Stimulated activated CD4-positive, alpha-beta T cell treated with anti-CD3 and anti-CD28 coated beads, Interleukin-1b, Interleukin-23, amount 100 ng/mL, for 1 hour (primary cell): ENCODE measurements at regions not wholly inside any gene's neighbourhood (a gene's known extent, or its start where the extent isn't known, plus 50 kb on each side); places are given as distances from the start of the nearest gene placed in this dataset.
A peak's percentile ranks its signal among the peaks of the same experiment; 100 is the strongest.
"Not testable (repeated sequence)": the region's sequence is repeated elsewhere in the genome, so short reads cannot be mapped to it uniquely, and the experiment has no call there.

Source experiments
- DNase-seq, 2 donors: peaks; one replicate each; pipeline ENCODE4 v3.0.0-alpha.2; 2020; ENCODE audit warnings: low read depth in 2 of 2

DNA sequence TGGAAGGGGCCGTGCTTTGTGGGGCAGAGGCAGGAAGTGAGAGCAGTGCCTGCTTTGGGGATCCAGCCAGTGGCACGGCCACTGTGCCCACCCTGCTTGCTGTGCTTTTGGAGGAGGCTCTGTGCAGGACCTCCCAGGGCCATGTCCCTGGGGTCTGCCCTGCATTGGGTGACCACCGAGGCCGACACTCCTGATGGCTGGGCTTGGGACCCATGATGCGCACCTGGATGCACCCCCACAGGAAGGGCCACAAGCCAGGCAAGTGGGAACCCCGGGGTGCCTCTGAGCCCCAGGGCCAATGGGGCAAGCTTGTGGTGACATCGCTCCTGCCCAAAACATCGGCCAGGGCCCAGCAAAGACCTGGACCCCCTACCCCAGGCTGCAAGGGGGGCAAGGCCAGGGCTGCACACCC, 738.6 kb upstream of the GJE1 start:
- no peak for DNase-seq

DNA sequence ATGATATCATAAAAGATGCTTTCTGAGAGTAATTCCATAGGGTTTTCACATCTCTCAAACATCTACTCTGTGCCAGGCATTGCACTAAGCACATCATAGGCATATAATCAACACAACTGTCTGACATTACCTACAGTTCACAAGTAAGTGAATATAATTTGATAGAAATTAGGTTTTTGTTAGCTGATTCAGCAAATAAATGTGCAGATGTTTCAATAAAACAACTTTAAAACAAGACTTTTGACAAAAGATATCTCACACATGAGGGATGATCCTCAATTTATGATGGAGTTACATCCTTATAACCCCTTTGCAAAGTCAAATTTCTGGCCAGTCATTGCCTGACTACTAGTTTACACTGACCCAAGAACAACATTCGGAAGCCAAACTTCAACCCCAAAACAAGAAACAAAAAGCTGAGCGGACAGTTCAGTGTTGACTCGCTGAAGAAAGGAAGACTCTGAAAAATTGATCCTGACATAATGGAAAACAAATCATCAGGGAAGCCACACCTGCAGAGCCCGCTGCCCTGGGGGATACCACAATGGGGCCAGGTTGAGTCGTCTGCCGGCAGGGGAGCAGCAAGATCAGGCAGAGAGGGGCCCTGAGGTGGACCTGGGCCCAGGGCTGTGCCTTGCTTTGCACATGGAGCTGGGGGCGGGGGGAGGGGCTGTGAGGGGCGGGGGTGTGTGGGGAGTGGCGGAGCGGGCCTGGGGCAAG, 739.2 kb upstream of the GJE1 start:
- DNase-seq: no peak

DNA sequence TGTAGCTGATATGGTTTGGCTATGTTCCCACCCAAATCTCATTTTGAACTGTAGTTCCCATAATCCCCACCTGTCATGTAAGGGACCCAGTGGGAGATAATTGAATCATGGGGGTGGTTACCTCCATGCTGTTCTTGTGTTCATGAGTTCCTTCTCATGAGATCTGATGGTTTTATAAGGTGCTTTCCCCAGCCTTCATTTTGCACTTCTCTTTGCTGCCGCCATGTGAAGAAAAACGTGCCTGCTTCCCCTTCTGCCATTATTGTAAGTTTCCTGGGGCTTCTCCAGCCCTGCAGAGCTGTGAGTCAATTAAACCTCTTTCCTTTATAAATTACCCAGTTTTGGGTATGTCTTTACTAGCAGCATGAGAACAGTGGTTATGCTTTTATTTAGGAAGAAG, 741.6 kb upstream of the GJE1 start:
- DNase-seq: not testable (repeated sequence)

DNA sequence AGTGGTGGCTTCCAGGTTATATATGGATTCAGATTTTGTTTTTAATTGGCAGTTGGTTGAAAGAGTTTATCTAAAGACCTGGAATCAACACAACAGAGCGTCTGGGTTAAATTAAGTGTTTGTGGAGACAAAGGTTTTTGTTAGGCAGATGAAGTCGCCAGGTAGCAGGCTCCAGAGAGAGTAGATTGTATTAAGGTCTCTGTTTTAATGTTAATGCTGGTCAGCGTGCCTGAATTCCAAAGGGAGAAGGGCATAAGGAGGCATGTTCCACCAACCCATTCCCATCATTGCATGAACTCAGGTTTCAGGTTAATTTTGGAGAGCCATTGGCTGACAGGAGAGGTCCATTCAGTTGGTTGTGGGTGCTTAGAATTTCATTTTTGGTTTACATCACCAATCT, 744.1 kb upstream of the GJE1 start:
- no peak for DNase-seq

DNA sequence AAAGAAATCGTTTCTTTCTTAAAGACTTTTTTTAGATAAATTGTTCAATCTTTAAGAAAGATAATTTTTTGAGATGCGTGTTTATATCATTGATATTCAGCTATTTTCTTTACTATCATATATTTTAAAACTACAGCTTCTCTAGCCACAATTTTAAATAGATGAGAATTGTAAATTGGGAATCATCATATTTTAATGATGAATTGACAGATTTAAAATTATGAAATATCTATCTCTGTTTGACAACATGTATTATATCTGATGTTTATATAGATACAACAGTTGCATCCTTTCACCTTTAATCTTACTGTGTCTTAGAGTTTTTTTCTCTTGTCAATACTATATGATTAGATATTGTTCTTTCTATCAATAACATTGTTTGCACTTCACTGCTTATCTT, 762.3 kb upstream of the GJE1 start:
- DNase-seq: no peak

DNA sequence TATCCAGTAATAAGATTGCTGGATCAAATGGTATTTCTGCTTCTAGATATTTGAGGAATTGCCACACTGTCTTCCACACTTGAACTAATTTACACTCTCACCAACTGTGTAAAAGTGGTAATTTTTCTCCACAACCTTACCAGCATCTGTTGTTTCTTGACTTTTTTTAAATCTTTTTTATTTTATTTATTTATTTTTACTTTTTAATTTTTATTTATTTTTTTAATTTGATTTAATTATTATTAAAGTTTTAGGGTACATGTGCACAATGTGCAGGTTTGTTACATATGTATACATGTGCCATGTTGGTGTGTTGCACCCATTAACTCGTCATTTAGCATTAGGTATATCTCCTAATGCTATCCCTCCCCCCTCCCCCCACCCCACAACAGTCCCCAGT, 765.9 kb upstream of the GJE1 start:
- DNase-seq: not testable (repeated sequence)

DNA sequence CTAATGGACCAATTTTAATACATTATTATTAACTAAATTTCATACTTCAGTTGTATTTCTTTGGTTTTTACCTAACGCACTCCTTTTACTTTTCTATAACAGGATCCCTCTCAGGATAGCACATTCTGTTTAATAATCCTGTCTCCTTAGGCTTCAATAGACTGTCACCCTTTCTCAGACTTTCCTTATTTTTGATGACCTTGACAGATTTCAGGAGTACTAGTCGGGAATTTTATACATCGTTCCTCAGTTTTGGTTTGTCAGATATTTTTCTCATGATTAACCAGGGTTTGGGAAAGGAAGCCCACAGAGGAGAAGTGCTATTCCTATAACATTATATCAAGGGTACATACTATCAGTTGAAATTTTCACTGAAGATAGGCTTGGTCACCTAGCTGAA, 768.0 kb upstream of the GJE1 start:
- DNase-seq: no peak

DNA sequence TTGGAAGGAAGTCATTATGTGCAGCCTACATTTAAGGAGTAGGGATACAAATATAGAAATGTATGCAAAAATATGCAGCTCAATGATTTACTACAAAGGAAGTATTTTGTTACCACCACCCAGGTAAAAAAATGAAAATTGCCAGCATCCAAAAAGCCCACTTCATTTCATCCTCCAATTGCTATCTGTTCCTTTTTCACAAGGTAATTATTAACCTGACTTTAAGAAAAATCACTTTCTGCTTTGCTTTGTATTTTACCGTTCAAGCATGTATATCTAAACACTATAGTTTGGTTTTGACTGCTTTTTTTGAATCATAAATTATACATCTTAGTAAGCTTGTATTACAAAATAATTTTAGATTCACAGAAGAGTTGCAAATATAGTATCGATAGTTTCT, 768.5 kb upstream of the GJE1 start:
- DNase-seq: no peak

DNA sequence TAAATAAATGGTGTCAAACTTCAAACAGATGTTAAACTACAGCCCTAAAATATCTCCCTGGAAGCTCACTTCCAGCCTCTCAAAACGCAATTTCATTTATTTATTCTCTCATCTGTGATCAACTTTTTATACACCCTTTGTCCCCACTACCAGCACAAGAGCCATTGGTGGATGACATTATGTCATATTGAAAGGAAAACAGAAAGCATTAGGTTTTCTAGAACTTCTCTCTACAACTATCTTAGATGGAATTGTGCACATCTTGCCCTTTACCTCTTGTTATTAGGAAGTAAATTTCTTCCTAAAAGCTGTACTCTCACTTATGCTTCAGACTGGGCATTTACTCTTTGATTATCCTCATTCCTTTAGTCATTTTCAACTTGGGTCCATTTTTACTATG, 771.2 kb upstream of the GJE1 start:
- DNase-seq: no peak

DNA sequence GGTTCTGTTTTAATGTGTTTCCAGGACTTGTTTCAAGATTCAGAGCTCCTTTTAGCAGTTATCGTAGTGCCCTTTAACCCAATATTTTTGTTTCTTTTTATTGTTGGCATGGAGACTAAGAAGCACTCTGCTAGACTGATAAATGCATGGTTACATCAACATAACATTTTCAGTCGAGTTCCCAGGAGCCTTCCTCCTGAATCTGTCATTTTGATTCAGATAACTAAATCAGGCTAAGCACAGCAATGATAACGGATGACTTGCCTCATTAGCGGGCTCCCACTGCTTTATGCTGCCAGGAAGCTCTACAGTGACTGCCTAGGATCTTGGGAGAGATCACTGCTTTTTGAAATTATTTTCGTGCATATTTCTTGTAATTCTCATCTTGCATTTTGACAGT, 772.8 kb upstream of the GJE1 start:
- DNase-seq: no peak

DNA sequence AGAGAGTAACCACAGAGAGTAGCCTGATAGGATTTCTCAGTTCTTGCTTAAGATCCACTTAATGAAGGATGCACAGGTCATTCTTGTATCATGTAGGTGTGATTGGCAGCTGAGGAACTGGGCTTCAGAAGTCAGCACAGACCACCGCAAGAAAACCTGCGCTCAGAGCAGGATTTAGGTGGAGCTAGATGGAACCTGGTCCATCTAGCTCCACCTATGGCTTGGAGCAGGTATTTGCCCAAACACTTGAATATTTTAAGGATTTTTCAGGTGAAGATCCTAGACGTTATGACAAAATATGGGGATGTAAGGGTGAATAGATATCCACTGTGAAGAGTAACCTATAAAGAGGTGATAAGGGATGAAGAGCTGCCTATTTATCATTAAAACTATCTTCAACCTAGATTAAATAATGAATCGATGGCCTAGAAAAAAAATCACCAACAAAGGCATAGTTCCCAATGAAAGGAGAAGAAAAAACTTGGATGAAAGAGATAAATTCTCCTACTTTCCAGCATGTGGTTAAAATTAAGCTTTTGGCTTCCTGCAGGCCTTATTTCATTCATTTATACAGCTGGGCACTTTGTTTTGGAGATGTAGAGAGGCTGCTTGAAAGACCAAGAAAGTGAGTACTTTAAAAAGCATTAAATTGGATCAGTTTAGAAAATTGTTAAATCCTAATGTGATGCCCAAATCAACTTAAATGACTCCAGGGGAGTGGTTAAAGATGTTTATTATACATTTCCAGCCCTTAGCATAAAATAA, 778.4 kb upstream of the GJE1 start:
- no peak for DNase-seq

DNA sequence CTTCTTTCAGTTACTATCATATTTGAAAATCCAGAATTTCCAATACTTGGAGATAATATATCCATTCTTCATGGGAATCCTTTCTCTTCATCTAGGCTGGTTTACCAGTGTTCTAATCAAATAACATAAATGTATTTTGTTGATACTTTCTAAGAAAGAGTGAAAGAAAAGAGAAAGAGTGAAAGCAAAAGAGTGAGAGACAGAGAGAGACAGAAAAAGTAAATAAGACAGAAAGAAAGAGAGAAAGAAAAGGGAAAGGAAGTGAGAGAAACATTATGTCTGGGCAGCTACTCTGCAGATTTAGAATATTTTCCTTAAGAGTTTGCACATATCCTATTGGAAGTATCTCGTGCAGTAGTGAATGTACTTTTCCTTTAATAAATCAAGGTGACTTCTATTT, 781.0 kb upstream of the GJE1 start:
- no peak for DNase-seq

DNA sequence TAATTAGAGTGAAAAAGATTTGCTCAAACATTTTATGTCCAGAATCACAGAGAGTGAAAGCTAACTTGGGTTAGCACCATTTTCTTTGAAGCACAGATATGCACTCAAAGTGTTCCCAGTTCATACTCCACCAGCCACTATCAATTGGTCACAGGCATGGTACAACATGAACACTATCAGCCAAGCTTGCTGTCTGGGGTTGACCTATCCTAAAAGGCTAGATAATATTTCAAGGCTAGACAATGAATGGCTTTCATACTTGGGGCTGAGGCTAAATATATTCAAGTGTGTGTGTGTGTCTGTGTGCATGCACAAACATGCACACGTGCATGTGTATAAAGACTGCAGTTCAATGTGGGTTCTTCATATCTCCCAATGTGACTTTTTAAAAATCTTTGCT, 783.0 kb upstream of the GJE1 start:
- no peak for DNase-seq

DNA sequence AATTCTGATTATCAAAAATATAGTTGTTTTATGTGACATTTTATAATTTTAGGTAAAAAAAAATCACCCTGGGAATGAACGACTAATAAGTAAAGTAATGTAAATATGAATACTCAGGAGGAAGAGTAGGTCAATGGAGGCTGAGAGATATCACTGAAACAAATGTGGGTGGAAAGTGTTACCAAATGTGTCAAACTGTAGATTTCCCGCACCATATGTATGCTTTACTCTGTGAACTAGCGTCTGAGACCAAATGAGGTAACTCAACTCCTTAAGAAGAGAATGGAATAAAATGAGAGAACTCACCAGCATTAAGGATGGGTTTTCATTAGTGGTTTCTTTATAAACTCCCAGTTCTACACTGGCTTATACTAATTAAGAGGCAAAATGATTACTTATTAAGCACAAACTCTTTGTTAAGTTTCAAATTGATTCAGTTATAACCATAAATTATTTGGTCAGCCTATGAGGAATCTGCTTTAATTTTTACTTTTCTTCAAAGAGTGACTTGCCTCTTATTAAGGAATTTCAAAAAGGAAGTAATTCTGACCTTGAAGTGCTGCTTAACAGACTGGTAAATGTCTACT, 784.7 kb upstream of the GJE1 start:
- DNase-seq: no peak

DNA sequence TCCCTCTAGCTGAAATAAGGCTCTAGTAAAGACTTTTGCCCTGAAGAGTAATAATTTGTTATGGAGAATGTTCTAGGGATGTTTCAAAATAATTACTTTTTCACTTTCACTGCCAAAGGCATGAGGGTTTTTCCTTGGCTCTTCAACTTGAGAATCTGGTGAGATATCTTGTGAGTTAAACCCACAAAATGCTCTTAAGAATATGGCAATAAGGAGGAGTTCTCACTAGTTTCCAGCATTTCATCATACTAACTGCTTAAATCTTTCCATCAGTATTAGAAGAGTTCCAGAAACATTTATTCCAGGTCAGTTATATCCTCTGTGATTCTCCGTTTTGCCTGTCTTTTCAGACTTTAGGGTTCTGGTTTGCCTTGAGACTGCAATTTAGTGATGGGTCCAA, 785.6 kb upstream of the GJE1 start:
- no peak for DNase-seq

DNA sequence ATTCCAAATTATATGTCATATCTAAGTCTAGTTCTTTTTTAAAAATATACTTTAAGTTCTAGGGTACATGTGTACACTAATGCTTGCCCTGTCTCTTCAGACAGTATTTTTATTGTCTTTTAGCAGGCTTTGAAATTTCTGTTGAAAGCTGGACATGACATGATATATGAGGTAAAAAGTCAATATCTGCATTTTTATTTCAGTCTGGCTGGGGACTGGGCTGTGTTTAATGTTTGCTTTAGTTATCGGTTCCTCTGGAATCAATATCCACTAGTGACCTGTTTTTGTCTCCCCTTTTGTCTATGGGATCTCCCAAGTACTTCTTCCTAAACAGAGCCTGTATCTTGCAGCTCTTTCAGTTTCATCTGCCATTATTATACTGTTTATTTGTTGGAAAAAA, 786.2 kb upstream of the GJE1 start:
- no peak for DNase-seq

DNA sequence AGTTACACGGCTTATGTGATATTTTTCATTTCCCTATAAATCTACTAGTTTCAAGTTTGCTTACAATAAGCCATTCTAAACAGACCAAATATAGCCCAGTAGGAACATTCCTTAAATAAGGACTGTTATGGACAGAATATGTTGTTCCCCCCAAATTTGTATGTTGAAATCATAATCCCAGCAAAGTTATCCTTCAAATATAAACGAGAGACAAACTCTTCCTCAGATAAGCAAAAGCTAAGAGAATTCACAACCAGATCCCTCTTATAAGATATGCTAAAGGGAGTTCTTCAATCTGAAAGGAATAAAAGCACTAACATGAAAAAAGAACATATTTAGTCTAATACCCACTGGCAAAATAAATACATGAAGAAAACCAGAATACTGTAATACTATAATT, 795.5 kb upstream of the GJE1 start:
- no peak for DNase-seq

DNA sequence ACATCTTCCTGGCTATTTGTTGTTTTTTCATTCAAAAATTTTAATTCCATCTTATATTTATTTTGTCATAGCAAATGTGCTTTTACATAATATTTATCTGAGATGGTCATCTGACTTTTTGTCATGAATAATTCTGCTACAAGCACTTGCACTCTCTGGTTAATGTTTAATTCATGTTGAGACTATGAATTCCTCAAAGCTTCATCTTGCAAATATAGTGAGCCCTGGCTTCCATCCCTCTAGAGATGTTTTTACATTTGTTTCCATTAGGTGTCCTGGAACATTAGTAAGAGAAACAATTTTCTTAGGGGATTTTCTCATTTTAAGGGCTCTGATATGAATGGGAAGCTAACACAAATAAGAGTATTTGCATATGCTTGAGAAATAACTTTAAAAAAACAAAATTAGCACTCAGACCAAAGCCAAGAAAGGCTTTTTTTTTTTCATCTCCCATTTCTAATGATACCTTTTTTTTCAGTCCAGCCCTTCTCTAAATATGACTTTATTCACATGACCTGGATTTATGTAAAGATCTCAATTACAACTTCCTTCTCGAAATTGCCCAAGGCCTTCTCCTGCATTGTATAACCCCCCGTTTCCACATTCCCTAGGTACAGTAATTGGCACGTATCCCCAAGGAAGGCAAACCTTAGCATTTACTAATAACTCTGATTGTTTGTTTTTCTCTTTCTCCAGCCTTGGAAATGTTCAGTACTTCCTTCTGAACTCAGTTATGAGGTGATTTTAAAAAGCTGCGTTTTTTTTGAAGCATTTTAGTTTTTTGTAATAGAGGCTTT, 797.0 kb upstream of the GJE1 start:
- no peak for DNase-seq

DNA sequence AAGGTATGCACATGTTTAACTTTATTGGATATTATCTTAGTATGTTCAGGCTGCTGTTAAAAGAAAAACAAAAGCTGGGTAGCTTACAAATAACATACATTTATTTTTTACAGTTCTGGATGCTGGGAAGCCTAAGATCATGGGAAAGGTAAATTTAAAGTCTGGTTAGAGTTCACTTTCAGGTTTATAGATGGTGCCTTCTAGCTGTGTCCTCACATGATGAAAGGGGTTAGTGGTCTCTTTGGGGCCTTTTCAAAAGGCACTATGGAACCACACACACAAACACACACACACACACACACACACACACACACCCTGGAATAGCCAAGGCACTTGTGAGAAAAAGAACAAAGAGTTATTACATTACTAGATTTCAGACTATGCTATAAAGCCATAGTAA, 805.8 kb upstream of the GJE1 start:
- DNase-seq: no peak

DNA sequence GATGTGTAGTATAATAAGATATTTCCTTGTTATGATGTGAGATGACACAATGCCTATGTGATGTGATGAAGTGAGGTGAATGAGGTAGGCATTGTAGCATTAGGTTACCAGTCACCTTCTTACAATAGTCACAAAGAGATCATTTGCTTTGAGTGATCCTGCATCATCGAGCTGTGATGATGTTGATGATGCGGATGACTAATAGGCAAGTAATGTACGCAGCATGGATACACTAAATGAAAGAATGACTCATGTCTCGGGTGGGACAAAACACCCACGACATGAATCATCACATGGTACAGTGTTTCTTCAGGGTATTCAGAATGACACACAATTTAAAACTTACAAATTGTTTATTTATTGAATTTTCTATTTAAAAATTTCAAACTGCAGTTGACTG, 806.3 kb upstream of the GJE1 start:
- DNase-seq: peak; percentile 5 to 7

DNA sequence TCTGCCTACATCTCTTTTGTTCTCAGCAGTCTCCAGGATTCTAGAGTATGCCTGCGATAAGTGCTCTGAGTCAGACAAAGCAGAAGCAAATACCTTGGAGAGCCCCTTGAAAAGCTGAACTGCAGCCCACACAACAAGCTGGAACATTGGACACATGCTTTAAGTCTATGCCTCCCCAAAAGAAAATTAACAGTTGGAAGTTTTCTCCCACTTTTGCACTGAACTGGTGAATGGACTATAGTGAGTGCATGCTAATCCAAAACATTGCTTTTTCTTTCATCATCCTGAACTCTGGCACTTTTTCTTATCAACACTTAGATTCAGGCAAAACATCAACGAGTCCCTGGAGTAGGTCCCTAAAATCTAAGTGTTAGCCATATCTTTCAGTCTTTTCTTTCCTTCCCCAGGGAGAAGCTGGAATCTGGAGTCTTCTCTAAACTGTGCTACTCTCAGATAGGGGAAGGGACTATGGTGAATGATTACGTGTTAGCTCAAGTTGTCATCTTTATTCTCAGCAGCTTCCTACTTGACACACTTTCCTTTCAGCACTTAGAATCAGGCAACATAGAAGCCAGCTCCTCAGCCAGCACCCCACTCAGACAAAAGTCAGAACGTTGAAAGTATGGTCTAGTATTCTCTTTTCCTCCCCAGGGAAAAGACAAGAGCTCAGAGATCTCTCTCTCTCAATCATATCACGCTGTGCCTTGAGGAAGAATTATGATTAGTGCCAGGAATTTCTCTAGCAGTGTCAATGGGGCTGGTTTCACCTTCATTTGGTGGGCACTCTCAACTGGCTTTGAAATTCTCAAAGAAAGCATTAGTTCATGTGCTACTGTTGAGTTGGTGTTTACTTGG, 811.0 kb upstream of the GJE1 start:
- DNase-seq: no peak

DNA sequence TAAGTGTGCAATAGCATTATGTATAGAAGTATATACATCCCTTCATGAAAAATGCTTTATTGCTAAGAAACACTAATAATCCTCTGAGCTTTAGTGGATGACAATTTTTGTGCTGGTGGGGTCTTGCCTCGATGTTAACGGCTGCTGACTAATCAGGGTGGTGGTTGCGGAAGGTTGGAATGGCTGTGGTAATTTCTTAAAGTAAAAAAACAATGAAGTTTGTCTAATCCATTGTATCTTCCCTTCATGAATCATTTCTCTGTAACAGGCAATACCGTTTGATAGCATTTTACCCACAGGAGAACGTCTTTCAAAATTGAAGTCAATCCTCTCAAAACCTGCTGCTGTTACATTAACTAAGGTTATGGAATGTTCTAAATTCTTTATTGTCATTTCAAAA, 816.5 kb upstream of the GJE1 start:
- DNase-seq: no peak
